ENCODE measurements at regions not wholly inside any gene's neighbourhood (a gene's known extent, or its start where the extent isn't known, plus 50 kb on each side); places are given as distances from the start of the nearest gene placed in this dataset.
A peak's percentile ranks its signal among the peaks of the same experiment; 100 is the strongest.

DNA sequence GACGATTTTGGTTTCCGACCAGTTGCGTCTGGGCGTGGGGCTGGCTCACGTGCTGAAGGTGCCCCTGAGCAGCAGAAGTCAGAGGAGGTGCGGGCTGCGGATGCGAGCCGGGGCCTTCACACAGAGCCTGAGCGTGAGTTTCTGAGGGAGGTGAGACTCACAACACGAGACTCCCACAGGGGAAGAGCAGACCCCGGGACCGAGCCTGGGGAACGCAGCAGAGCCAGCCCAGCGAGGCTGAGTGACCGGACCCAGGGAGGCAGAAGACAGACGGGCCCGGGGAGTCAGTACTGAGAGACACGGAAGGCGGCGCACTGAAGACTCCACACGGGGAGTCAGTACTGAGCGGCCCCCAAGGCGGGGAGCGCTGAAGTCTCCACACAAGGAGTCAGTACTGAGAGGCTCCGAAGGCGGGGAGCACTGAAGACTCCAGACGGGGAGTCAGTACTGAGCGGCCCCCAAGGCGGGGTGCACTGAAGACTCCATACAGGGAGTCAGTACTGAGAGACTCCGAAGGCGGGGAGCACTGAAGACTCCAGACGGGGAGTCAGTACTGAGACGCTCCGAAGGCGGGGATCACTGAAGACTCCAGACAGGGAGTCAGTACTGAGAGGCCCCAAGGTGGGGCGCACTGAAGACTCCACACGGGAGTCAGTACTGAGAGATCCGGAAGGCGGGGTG lies 77.8 kb downstream of the DLL1 start:
- no peak overlapping the region for H2AFZ ChIP-seq (ENCODE audit: insufficient read depth, low read depth, low read length, poor library complexity, severe bottlenecking)
- H3K4me3 ChIP-seq (replicated peaks in 1 of 3; ENCODE audit: low read depth in 2 of 3, low read length in 3 of 3), result no peak overlapping the region
- H3K79me2 ChIP-seq (ENCODE audit: insufficient read depth, low read length), result no peaks in the 10 kb centered on the region
- H3K4me3 Mint-ChIP-seq, result no peak overlapping the region
- H3K4me1 ChIP-seq (ENCODE audit: control insufficient read depth in 1 of 2, insufficient read depth in 2 of 2, low read length in 2 of 2), result no peaks in the 10 kb centered on the region
- intact Hi-C loops (cut with micrococcal nuclease), result no loop called here
- H3K36me3 Mint-ChIP-seq, result no peaks in the 10 kb centered on the region
- H3K27me3 Mint-ChIP-seq (ENCODE audit: low read depth in 3 of 3), result peaks cover 4 to 19% (median 15%) of the 10 kb centered on the region in 3 donors
- H3K4me2 ChIP-seq (replicated peaks; ENCODE audit: extremely low read depth, low read length, poor library complexity, severe bottlenecking), result no peak overlapping the region
- no peak overlapping the region for H3K9ac ChIP-seq (ENCODE audit: insufficient read depth, low read length, poor library complexity, severe bottlenecking)
- no peak for DNase-seq
- WGBS (ENCODE audit: insufficient coverage), result 87% methylated on average over 40 of the region's 40 CpGs
- no peak overlapping the region for H3K27ac Mint-ChIP-seq
- H3K9me3 Mint-ChIP-seq, result peaks cover 0 to 9% (median 3%) of the 10 kb centered on the region in 7 donors
- no peak overlapping the region for H3K27ac ChIP-seq (ENCODE audit: low read depth in 1 of 2, low read length in 2 of 2)
- no peaks in the 10 kb centered on the region for H3K27me3 ChIP-seq (ENCODE audit: control insufficient read depth in 2 of 2, insufficient read depth in 2 of 2, low read length in 2 of 2)
- H4K20me1 ChIP-seq (ENCODE audit: insufficient read depth, low read length), result no peaks in the 10 kb centered on the region
- H3K9me3 ChIP-seq (replicated peaks in 1 of 2; ENCODE audit: control insufficient read depth in 1 of 2, insufficient read depth in 1 of 2, low read length in 2 of 2), result no peaks in the 10 kb centered on the region
- no peaks in the 10 kb centered on the region for H3K4me1 Mint-ChIP-seq
- TF ChIP-seq, protein P1, sequence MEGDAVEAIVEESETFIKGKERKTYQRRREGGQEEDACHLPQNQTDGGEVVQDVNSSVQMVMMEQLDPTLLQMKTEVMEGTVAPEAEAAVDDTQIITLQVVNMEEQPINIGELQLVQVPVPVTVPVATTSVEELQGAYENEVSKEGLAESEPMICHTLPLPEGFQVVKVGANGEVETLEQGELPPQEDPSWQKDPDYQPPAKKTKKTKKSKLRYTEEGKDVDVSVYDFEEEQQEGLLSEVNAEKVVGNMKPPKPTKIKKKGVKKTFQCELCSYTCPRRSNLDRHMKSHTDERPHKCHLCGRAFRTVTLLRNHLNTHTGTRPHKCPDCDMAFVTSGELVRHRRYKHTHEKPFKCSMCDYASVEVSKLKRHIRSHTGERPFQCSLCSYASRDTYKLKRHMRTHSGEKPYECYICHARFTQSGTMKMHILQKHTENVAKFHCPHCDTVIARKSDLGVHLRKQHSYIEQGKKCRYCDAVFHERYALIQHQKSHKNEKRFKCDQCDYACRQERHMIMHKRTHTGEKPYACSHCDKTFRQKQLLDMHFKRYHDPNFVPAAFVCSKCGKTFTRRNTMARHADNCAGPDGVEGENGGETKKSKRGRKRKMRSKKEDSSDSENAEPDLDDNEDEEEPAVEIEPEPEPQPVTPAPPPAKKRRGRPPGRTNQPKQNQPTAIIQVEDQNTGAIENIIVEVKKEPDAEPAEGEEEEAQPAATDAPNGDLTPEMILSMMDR (IDR thresholded peaks at IDR 0.05), result no peak
- H3K36me3 ChIP-seq (replicated peaks in 1 of 2; ENCODE audit: control insufficient read depth in 1 of 2, insufficient read depth in 2 of 2, low read length in 2 of 2), result no peaks in the 10 kb centered on the region

GRCh38 chr6:170212051-170212756 lies 78.7 kb downstream of the DLL1 start:
- H3K9me3 Mint-ChIP-seq, result peaks cover 0 to 9% (median 3%) of the 10 kb centered on the region in 7 donors
- Histone ChIP-seq H3K27ac (ENCODE audit: low read depth in 1 of 2, low read length in 2 of 2) (no peak overlapping the region), H3K27me3 (ENCODE audit: control insufficient read depth in 2 of 2, insufficient read depth in 2 of 2, low read length in 2 of 2) (no peaks in the 10 kb centered on the region), H3K4me2 (replicated peaks; ENCODE audit: extremely low read depth, low read length, poor library complexity, severe bottlenecking) (no peak overlapping the region), H3K9me3 (replicated peaks in 1 of 2; ENCODE audit: control insufficient read depth in 1 of 2, insufficient read depth in 1 of 2, low read length in 2 of 2) (no peaks in the 10 kb centered on the region), H3K36me3 (replicated peaks in 1 of 2; ENCODE audit: control insufficient read depth in 1 of 2, insufficient read depth in 2 of 2, low read length in 2 of 2) (no peaks in the 10 kb centered on the region), H3K79me2 (ENCODE audit: insufficient read depth, low read length) (no peaks in the 10 kb centered on the region), H3K4me3 (replicated peaks in 1 of 3; ENCODE audit: low read depth in 2 of 3, low read length in 3 of 3) (no peak overlapping the region), H2AFZ (ENCODE audit: insufficient read depth, low read depth, low read length, poor library complexity, severe bottlenecking) (no peak overlapping the region), H3K4me1 (ENCODE audit: control insufficient read depth in 1 of 2, insufficient read depth in 2 of 2, low read length in 2 of 2) (no peaks in the 10 kb centered on the region), H4K20me1 (ENCODE audit: insufficient read depth, low read length) (no peaks in the 10 kb centered on the region), H3K9ac (ENCODE audit: insufficient read depth, low read length, poor library complexity, severe bottlenecking) (no peak overlapping the region)
- intact Hi-C loops (cut with micrococcal nuclease), result no loop called here
- H3K4me1 Mint-ChIP-seq, result no peaks in the 10 kb centered on the region
- H3K27ac Mint-ChIP-seq, result peak overlapping the region in 2 of 7 donors; percentile 4 to 38
- 87% methylated on average over 23 of the region's 23 CpGs for WGBS (ENCODE audit: insufficient coverage)
- no peaks in the 10 kb centered on the region for H3K36me3 Mint-ChIP-seq
- TF ChIP-seq, protein P1 (IDR thresholded peaks at IDR 0.05), result no peak
- peaks cover 4 to 19% (median 15%) of the 10 kb centered on the region in 3 donors for H3K27me3 Mint-ChIP-seq (ENCODE audit: low read depth in 3 of 3)
- no peak overlapping the region for H3K4me3 Mint-ChIP-seq
- no peak for DNase-seq

All from CD14-positive monocyte (primary cell).